Gastroesophageal sphincter (tissue), 4 donors: ENCODE measurements at regions not wholly inside any gene's neighbourhood (a gene's known extent, or its start where the extent isn't known, plus 50 kb on each side); places are given as distances from the start of the nearest gene placed in this dataset.
"Not testable (repeated sequence)": the region's sequence is repeated elsewhere in the genome, so short reads cannot be mapped to it uniquely, and the experiment has no call there.

ENCODE experiments used
- ATAC-seq: fragments of 150-250 bp; one replicate; pipeline ENCODE4 v1.9.1; 2016; ENCODE audit warnings: mild to moderate bottlenecking, moderate library complexity
- H3K27ac ChIP-seq, 4 donors: fragments of 200-600 bp; sonication (generic) in 3 of 4; 1 replicate in 3 of 4; 2 replicates in 1 of 4; pipeline ENCODE4 v1.5.1; 2016 to 2019
- H3K27me3 ChIP-seq: fragments of 200-600 bp; sonication (generic); one replicate; pipeline ENCODE4 v1.5.1; 2019
- H3K36me3 ChIP-seq, 2 donors: fragments of 200-600 bp; sonication (generic); one replicate each; pipeline ENCODE4 v1.5.1; 2019; ENCODE audit warnings: control low read depth in 1 of 2
- H3K4me1 ChIP-seq, 3 donors: fragments of 200-600 bp; sonication (generic); 1 replicate in 2 of 3; 2 replicates in 1 of 3; pipeline ENCODE4 v1.5.1; 2016 to 2019; ENCODE audit warnings: control low read depth in 2 of 3
- H3K4me3 ChIP-seq, 2 donors: fragments of 200-600 bp; sonication (generic); one replicate each; pipeline ENCODE4 v1.5.1; 2019; ENCODE audit warnings: mild to moderate bottlenecking in 1 of 2, moderate library complexity in 1 of 2
- H3K9me3 ChIP-seq, 3 donors: fragments of 200-600 bp; sonication (generic); one replicate each; pipeline ENCODE4 v1.5.1; 2017 to 2019; ENCODE audit warnings: control low read depth in 2 of 3
- CTCF ChIP-seq, 4 experiments: fragments of 200-600 bp in 2 of 4; fragments of 450-650 bp in 2 of 4; sonication (generic) in 1 of 4; IDR thresholded peaks; one replicate each; pipeline ENCODE4 v1.5.1; 2017 to 2019; ENCODE audit warnings: antibody characterized with exemption in 4 of 4, mild to moderate bottlenecking in 2 of 4, moderate library complexity in 2 of 4
- EP300 ChIP-seq: sonication (generic); formaldehyde crosslinking; IDR thresholded peaks from one replicate; pipeline ENCODE4 v1.6.1; 2017; ENCODE audit warnings: antibody characterized with exemption, mild to moderate bottlenecking
- POLR2A ChIP-seq, 2 donors: fragments of 450-650 bp; IDR thresholded peaks; one replicate each; pipeline ENCODE4 v1.6.1; 2017; ENCODE audit warnings: antibody characterized with exemption in 2 of 2, mild to moderate bottlenecking in 2 of 2, moderate library complexity in 1 of 2
- POLR2AphosphoS5 ChIP-seq: sonication (generic); formaldehyde crosslinking; IDR thresholded peaks from one replicate; pipeline ENCODE4 v1.6.1; 2017; ENCODE audit warnings: antibody characterized with exemption
- WGBS, 2 donors: methylation state at CpG; one replicate each; pipeline ENCODE4 v1.1.5; 2018; ENCODE audit warnings: low coverage in 1 of 2; 5-methylcytosine and 5-hydroxymethylcytosine counted together

- Histone ChIP-seq H3K27ac (no peak overlapping the region), H3K27me3 (no peaks in the 10 kb centered on the region), H3K4me1 (peaks cover 0 to 22% (median 4%) of the 10 kb centered on the region in 3 donors), H3K9me3 (no peaks in the 10 kb centered on the region), H3K4me3 (no peak overlapping the region), H3K36me3 (no peaks in the 10 kb centered on the region)
- ATAC-seq: no peak
- TF ChIP-seq POLR2AphosphoS5: no peak
- no peak for TF ChIP-seq EP300
- TF ChIP-seq POLR2A (IDR thresholded peaks at IDR 0.05): no peak
- WGBS, 2 donors: 100% methylated on average over 2 of the region's 8 CpGs
These were observed 452.0 kb downstream of the PREX1 start for GRCh38 chr20:48375804-48376203.

GRCh38 chr20:48374991-48375595 lies 452.7 kb downstream of the PREX1 start:
- TF ChIP-seq POLR2A (IDR thresholded peaks at IDR 0.05) (no peak), EP300 (no peak), CTCF (IDR thresholded peaks at IDR 0.05) (no peak), POLR2AphosphoS5 (no peak)
- WGBS, 2 donors: 75 to 80% methylated on average over 7 to 8 of the region's 16 CpGs
- Histone ChIP-seq H3K9me3 (no peaks in the 10 kb centered on the region), H3K36me3 (no peaks in the 10 kb centered on the region), H3K27ac (peak overlapping the region in 3 of 4 donors; percentile 9 to 33 (median 26)), H3K4me1 (peaks cover 0 to 18% (median 4%) of the 10 kb centered on the region in 3 donors), H3K4me3 (no peak overlapping the region), H3K27me3 (no peaks in the 10 kb centered on the region)
- ATAC-seq: no peak

- H3K9me3 ChIP-seq, H3K27me3 ChIP-seq, H3K4me3 ChIP-seq, H3K36me3 ChIP-seq: not testable (repeated sequence)
- WGBS, 2 donors: 10 to 19% methylated on average over 13 to 16 of the region's 26 CpGs
- peak; percentile 73 for ATAC-seq
- TF ChIP-seq CTCF (IDR thresholded peaks at IDR 0.05): peak in 3 of 4 experiments; percentile 28 to 58 (median 37)
- peaks cover 0 to 27% (median 6%) of the 10 kb centered on the region in 3 donors for H3K4me1 ChIP-seq
- H3K27ac ChIP-seq: peak overlapping the region in 3 of 4 donors; percentile 33 to 41 (median 37)
These were observed 453.5 kb downstream of the PREX1 start for GRCh38 chr20:48374031-48374907.

- Histone ChIP-seq H3K9me3 (no peaks in the 10 kb centered on the region), H3K36me3 (no peaks in the 10 kb centered on the region), H3K27ac (peak overlapping the region in 2 of 4 donors; percentile 33 to 37), H3K4me3 (no peak overlapping the region), H3K4me1 (peaks cover 0 to 34% (median 12%) of the 10 kb centered on the region in 3 donors), H3K27me3 (no peaks in the 10 kb centered on the region)
- TF ChIP-seq POLR2A (IDR thresholded peaks at IDR 0.05) (no peak), CTCF (IDR thresholded peaks at IDR 0.05) (no peak), EP300 (no peak), POLR2AphosphoS5 (no peak)
- ATAC-seq: no peak
- 81 to 93% methylated on average over 7 of the region's 19 CpGs for whole genome bisulfite sequencing, 2 donors
These were observed 454.3 kb downstream of the PREX1 start for GRCh38 chr20:48373555-48373934.

GRCh38 chr20:48372851-48373554 lies 454.8 kb downstream of the PREX1 start:
- not testable (repeated sequence) for H3K4me3 ChIP-seq, H3K27ac ChIP-seq, H3K36me3 ChIP-seq, H3K9me3 ChIP-seq, ATAC-seq, H3K27me3 ChIP-seq
- WGBS, 2 donors: 80% methylated on average over 3 of the region's 35 CpGs; no CpG with 5 or more reads in 1 of the 2 donors
- H3K4me1 ChIP-seq: peaks cover 0 to 34% (median 12%) of the 10 kb centered on the region in 3 donors
